HepG2 (cell line): ENCODE measurements at regions not wholly inside any gene's neighbourhood (a gene's known extent, or its start where the extent isn't known, plus 50 kb on each side); places are given as distances from the start of the nearest gene placed in this dataset.

ENCODE experiments used
- ATAC-seq: fragments of 200-7000 bp; cut with Tn5 transposase; 3 replicates; pipeline ENCODE4 v1.9.1; 2020; ENCODE audit warnings: mild to moderate bottlenecking, moderate library complexity
- BruUV-seq: library from RNA; stranded (reverse); fragments of 400-500 nt; replicated peaks from 2 replicates; lab custom pipeline; 2021; lab: Mats Ljungman, UMichigan
- CTCF ChIA-PET: fragments of 300-600 bp; formaldehyde crosslinking; extraction: SDS; loops from one replicate; lab custom pipeline; 2021; ENCODE audit warnings: low total read pairs, inconsistent platforms, low intra/inter-chr PET ratio; lab: Yijun Ruan, JAX
- POLR2A ChIA-PET: fragments of 350-600 bp; sonication (Branson Sonifier 250); formaldehyde crosslinking; loops from one replicate; lab custom pipeline; 2020; ENCODE audit warnings: antibody characterized with exemption, inconsistent platforms; lab: Yijun Ruan, JAX
- DNase-seq: peaks from one replicate; pipeline ENCODE4 v3.0.0-alpha.2; 2015; ENCODE audit warnings: low spot score
- FAIRE-seq: peaks from 3 replicates; lab custom pipeline; 2011; peaks lifted over from hg19 to GRCh38; lab: Jason Lieb, UNC
- H2AFZ ChIP-seq: one replicate; pipeline ENCODE4 v1.6.1; 2011; ENCODE audit warnings: low read length, inconsistent platforms
- H3K27ac ChIP-seq: fragments of 300-600 bp; 3 replicates; pipeline ENCODE4 v1.8.0; 2011; ENCODE audit warnings: mixed run types, mild to moderate bottlenecking, mixed read lengths, low read length, inconsistent platforms; ENCODE audit not compliant: insufficient read depth; ENCODE audit errors: extremely low read length
- H3K27me3 ChIP-seq, 2 experiments: fragments of 200-600 bp in 1 of 2; 2 replicates in 1 of 2; 3 replicates in 1 of 2; pipeline versions ENCODE4 v1.6.0 to v1.8.0; 2011; ENCODE audit warnings: low read length in 2 of 2, mild to moderate bottlenecking in 2 of 2, moderate library complexity in 2 of 2, inconsistent platforms in 1 of 2; ENCODE audit not compliant: insufficient read depth in 2 of 2, control insufficient read depth in 1 of 2
- H3K36me3 ChIP-seq, 2 experiments: fragments of 200-600 bp in 1 of 2; replicated peaks in 1 of 2; 2 replicates in 1 of 2; 3 replicates in 1 of 2; pipeline versions ENCODE4 v1.5.1 to v1.8.0; 2011; ENCODE audit warnings: low read length in 2 of 2, inconsistent platforms in 1 of 2; ENCODE audit not compliant: insufficient read depth in 2 of 2, control insufficient read depth in 1 of 2
- H3K4me1 ChIP-seq: 2 replicates; pipeline ENCODE4 v1.5.1; 2012; ENCODE audit warnings: low read length, inconsistent platforms; ENCODE audit not compliant: insufficient read depth
- H3K4me2 ChIP-seq: 2 replicates; pipeline ENCODE4 v1.6.0; 2011; ENCODE audit warnings: low read depth, low read length, inconsistent platforms
- H3K4me3 ChIP-seq, 3 experiments: fragments of 200-600 bp in 1 of 3; sonication (generic), shearing (Covaris generic) in 1 of 3; replicated peaks in 1 of 3; 2 replicates each; pipeline ENCODE4 v1.5.1; 2011 to 2016; ENCODE audit warnings: low read length in 3 of 3, inconsistent platforms in 2 of 3, low read depth in 2 of 3, mild to moderate bottlenecking in 2 of 3, control low read depth in 1 of 3, mixed read lengths in 1 of 3; ENCODE audit not compliant: insufficient read depth in 1 of 3
- H3K79me2 ChIP-seq: one replicate; pipeline ENCODE4 v1.6.1; 2011; ENCODE audit warnings: low read length, inconsistent platforms; ENCODE audit not compliant: insufficient read depth
- H3K9ac ChIP-seq: 2 replicates; pipeline ENCODE4 v1.6.0; 2011; ENCODE audit warnings: mild to moderate bottlenecking, low read depth, low read length, inconsistent platforms; ENCODE audit not compliant: insufficient read depth
- H3K9me3 ChIP-seq: 2 replicates; pipeline ENCODE4 v1.5.1; 2012; ENCODE audit warnings: mild to moderate bottlenecking, low read length
- H4K20me1 ChIP-seq: 2 replicates; pipeline ENCODE4 v1.6.0; 2011; ENCODE audit warnings: inconsistent platforms, mild to moderate bottlenecking, low read length, moderate library complexity; ENCODE audit not compliant: insufficient read depth
- GFI1 ChIP-seq: sonication (generic); formaldehyde crosslinking; IDR thresholded peaks from 2 replicates; pipeline ENCODE4 v1.5.0; 2020; ENCODE audit warnings: missing genetic modification reagents, mild to moderate bottlenecking, borderline replicate concordance
- NFE2 ChIP-seq: sonication (generic); formaldehyde crosslinking; IDR thresholded peaks from 2 replicates; pipeline ENCODE4 v1.4.0; 2020; ENCODE audit warnings: missing genetic modification reagents
- RAD51 ChIP-seq: fragments of 450-650 bp; IDR thresholded peaks from 2 replicates; pipeline ENCODE4 v1.6.1; 2016; ENCODE audit warnings: borderline replicate concordance
- SNAI1 ChIP-seq: sonication (generic); formaldehyde crosslinking; IDR thresholded peaks from 2 replicates; pipeline ENCODE4 v1.5.0; 2020; ENCODE audit warnings: mild to moderate bottlenecking, missing genetic modification reagents, borderline replicate concordance
- SOX6 ChIP-seq, 2 experiments: fragments of 450-650 bp in 1 of 2; sonication (generic) in 1 of 2; formaldehyde crosslinking in 1 of 2; IDR thresholded peaks; 2 replicates each; pipeline versions ENCODE4 v1.4.0 to v1.6.1; 2017 to 2020; ENCODE audit warnings: antibody characterized with exemption in 1 of 2, mild to moderate bottlenecking in 1 of 2, missing genetic modification reagents in 1 of 2
- TGIF2 ChIP-seq: IDR thresholded peaks from 2 replicates; pipeline ENCODE4 v1.6.1; 2016; ENCODE audit warnings: control low read depth, missing compliant biosample characterization
- YEATS2 ChIP-seq: sonication (generic); formaldehyde crosslinking; IDR thresholded peaks from 2 replicates; pipeline ENCODE4 v1.4.0; 2020; ENCODE audit warnings: missing genetic modification reagents, borderline replicate concordance
- ZFP36L1 ChIP-seq: sonication (generic); formaldehyde crosslinking; IDR thresholded peaks from 2 replicates; pipeline ENCODE4 v1.8.0; 2022; ENCODE audit warnings: mild to moderate bottlenecking, missing genetic modification reagents, moderate library complexity
- ZNF543 ChIP-seq: sonication (generic); formaldehyde crosslinking; IDR thresholded peaks from 2 replicates; pipeline ENCODE4 v1.4.0; 2020; ENCODE audit warnings: mild to moderate bottlenecking, missing genetic modification reagents
- ZNF556 ChIP-seq: sonication (generic); formaldehyde crosslinking; IDR thresholded peaks from 2 replicates; pipeline ENCODE4 v1.4.0; 2020; ENCODE audit warnings: mild to moderate bottlenecking, missing genetic modification reagents, borderline replicate concordance
- ZNF605 ChIP-seq: sonication (generic); formaldehyde crosslinking; IDR thresholded peaks from 2 replicates; pipeline ENCODE4 v1.8.0; 2022; ENCODE audit warnings: mild to moderate bottlenecking, missing genetic modification reagents
- WGBS: methylation state at CpG from one replicate; pipeline ENCODE4 v1.1.6; 2017; ENCODE audit warnings: low lambda C conversion rate; 5-methylcytosine and 5-hydroxymethylcytosine counted together
- in situ Hi-C: cut with HindIII; loops from 2 replicates; pipeline ENCODE4 v1.10.0; 2017; ENCODE audit warnings: low pct_unique_long_range_greater_than_20kb; ENCODE audit not compliant: extremely low pct_ligation_motif_present
- intact Hi-C: fragments of 100-400 bp; cut with micrococcal nuclease; formaldehyde crosslinking; loops from one replicate; pipeline ENCODE4 v1.10.0; 2022; ENCODE audit not compliant: unreplicated experiment
- TF ChIP-seq, protein P1 (sequence below): sonication (generic); formaldehyde crosslinking; IDR thresholded peaks from 2 replicates; pipeline ENCODE4 v1.4.0; 2020; ENCODE audit warnings: missing genetic modification reagents, borderline replicate concordance
- TF ChIP-seq, protein P2 (sequence below): sonication (generic); formaldehyde crosslinking; IDR thresholded peaks from 2 replicates; pipeline ENCODE4 v1.8.1; 2022; ENCODE audit warnings: low read depth, mild to moderate bottlenecking, missing genetic modification reagents
- TF ChIP-seq, protein P3 (sequence below): sonication (generic); formaldehyde crosslinking; IDR thresholded peaks from 2 replicates; pipeline ENCODE4 v1.4.0; 2020; ENCODE audit warnings: low read depth, mild to moderate bottlenecking, missing genetic modification reagents
- TF ChIP-seq, protein P4 (sequence below): sonication (generic); formaldehyde crosslinking; IDR thresholded peaks from 2 replicates; pipeline ENCODE4 v1.5.0; 2020; ENCODE audit warnings: mild to moderate bottlenecking, missing genetic modification reagents
- TF ChIP-seq, protein P5 (sequence below): sonication (generic); formaldehyde crosslinking; IDR thresholded peaks from 2 replicates; pipeline ENCODE4 v1.8.1; 2023; ENCODE audit warnings: mild to moderate bottlenecking, moderate library complexity, missing genetic modification reagents

GRCh38 chr13:31413516-31413915 is 213.7 kb downstream of the B3GLCT start:
- FAIRE-seq (no peak), ATAC-seq (no peak), DNase-seq (no peak)
- no peak overlapping the region for H3K27ac ChIP-seq
- peaks cover 0 to 3% of the 10 kb centered on the region in 2 experiments; a peak in 1 of 5 replicates for H3K27me3 ChIP-seq
- no peak overlapping the region for H2AFZ ChIP-seq
- 0% methylated on average over 3 of the region's 3 CpGs for WGBS
- H3K4me3 ChIP-seq: no peak overlapping the region
- no peaks in the 10 kb centered on the region for H3K4me1 ChIP-seq
- H3K9me3 ChIP-seq: no peaks in the 10 kb centered on the region
- in situ Hi-C loops (no loop called here), intact Hi-C loops (no loop called here)
- no peaks in the 10 kb centered on the region for H4K20me1 ChIP-seq
- CTCF ChIA-PET: no interaction called here
- H3K9ac ChIP-seq: no peak overlapping the region
- H3K4me2 ChIP-seq: no peak overlapping the region
- H3K79me2 ChIP-seq: no peaks in the 10 kb centered on the region
- H3K36me3 ChIP-seq: no peaks in the 10 kb centered on the region
- POLR2A ChIA-PET: no interaction called here
- no TSS peak for BruUV-seq
- TF ChIP-seq YEATS2 (CRISPR knock-in tag): no peak
- TF ChIP-seq SNAI1 (CRISPR knock-in tag): no peak
- TF ChIP-seq ZNF605 (CRISPR knock-in tag): no peak
- TF ChIP-seq, protein P1, sequence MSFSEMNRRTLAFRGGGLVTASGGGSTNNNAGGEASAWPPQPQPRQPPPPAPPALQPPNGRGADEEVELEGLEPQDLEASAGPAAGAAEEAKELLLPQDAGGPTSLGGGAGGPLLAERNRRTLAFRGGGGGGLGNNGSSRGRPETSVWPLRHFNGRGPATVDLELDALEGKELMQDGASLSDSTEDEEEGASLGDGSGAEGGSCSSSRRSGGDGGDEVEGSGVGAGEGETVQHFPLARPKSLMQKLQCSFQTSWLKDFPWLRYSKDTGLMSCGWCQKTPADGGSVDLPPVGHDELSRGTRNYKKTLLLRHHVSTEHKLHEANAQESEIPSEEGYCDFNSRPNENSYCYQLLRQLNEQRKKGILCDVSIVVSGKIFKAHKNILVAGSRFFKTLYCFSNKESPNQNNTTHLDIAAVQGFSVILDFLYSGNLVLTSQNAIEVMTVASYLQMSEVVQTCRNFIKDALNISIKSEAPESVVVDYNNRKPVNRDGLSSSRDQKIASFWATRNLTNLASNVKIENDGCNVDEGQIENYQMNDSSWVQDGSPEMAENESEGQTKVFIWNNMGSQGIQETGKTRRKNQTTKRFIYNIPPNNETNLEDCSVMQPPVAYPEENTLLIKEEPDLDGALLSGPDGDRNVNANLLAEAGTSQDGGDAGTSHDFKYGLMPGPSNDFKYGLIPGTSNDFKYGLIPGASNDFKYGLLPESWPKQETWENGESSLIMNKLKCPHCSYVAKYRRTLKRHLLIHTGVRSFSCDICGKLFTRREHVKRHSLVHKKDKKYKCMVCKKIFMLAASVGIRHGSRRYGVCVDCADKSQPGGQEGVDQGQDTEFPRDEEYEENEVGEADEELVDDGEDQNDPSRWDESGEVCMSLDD (CRISPR knock-in tag): no peak
- no peak for TF ChIP-seq GFI1 (CRISPR knock-in tag)
- TF ChIP-seq TGIF2 (CRISPR knock-in tag): no peak
- no peak for TF ChIP-seq ZNF556
- no peak for TF ChIP-seq RAD51
- TF ChIP-seq SOX6 (IDR thresholded peaks at IDR 0.05): no peak
- no peak for TF ChIP-seq SOX6 (CRISPR knock-in tag; IDR thresholded peaks at IDR 0.05)
- TF ChIP-seq NFE2 (CRISPR knock-in tag): no peak
- TF ChIP-seq, protein P2, sequence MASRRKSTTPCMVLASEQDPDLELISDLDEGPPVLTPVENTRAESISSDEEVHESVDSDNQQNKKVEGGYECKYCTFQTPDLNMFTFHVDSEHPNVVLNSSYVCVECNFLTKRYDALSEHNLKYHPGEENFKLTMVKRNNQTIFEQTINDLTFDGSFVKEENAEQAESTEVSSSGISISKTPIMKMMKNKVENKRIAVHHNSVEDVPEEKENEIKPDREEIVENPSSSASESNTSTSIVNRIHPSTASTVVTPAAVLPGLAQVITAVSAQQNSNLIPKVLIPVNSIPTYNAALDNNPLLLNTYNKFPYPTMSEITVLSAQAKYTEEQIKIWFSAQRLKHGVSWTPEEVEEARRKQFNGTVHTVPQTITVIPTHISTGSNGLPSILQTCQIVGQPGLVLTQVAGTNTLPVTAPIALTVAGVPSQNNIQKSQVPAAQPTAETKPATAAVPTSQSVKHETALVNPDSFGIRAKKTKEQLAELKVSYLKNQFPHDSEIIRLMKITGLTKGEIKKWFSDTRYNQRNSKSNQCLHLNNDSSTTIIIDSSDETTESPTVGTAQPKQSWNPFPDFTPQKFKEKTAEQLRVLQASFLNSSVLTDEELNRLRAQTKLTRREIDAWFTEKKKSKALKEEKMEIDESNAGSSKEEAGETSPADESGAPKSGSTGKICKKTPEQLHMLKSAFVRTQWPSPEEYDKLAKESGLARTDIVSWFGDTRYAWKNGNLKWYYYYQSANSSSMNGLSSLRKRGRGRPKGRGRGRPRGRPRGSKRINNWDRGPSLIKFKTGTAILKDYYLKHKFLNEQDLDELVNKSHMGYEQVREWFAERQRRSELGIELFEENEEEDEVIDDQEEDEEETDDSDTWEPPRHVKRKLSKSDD (CRISPR knock-in tag): no peak
- TF ChIP-seq, protein P3, sequence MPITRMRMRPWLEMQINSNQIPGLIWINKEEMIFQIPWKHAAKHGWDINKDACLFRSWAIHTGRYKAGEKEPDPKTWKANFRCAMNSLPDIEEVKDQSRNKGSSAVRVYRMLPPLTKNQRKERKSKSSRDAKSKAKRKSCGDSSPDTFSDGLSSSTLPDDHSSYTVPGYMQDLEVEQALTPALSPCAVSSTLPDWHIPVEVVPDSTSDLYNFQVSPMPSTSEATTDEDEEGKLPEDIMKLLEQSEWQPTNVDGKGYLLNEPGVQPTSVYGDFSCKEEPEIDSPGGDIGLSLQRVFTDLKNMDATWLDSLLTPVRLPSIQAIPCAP: no peak
- TF ChIP-seq, protein P4, sequence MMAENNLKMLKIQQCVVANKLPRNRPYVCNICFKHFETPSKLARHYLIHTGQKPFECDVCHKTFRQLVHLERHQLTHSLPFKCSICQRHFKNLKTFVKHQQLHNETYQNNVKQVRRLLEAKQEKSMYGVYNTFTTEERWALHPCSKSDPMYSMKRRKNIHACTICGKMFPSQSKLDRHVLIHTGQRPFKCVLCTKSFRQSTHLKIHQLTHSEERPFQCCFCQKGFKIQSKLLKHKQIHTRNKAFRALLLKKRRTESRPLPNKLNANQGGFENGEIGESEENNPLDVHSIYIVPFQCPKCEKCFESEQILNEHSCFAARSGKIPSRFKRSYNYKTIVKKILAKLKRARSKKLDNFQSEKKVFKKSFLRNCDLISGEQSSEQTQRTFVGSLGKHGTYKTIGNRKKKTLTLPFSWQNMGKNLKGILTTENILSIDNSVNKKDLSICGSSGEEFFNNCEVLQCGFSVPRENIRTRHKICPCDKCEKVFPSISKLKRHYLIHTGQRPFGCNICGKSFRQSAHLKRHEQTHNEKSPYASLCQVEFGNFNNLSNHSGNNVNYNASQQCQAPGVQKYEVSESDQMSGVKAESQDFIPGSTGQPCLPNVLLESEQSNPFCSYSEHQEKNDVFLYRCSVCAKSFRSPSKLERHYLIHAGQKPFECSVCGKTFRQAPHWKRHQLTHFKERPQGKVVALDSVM (CRISPR knock-in tag): no peak
- TF ChIP-seq ZNF543 (CRISPR knock-in tag): no peak
- TF ChIP-seq, protein P5, sequence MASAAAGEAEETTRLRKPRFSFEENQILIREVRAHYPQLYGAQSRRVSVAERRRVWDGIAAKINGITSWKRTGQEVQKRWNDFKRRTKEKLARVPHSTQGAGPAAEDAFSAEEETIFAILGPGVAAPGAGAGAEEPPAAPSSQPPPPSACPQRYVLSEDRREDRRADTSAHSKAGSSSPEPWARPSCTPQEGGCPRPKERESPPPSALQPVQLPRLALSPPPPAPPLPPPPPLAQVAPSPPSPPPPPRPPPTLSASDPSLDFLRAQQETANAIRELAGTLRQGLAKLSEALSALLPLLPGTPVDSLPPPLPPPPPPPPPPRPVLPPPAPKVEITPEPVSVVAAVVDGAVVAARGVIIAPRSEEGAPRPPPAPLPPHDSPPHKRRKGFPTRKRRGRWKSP (CRISPR knock-in tag): no peak
- TF ChIP-seq ZFP36L1 (CRISPR knock-in tag): no peak
